ENCODE measurements at regions not wholly inside any gene's neighbourhood (a gene's known extent, or its start where the extent isn't known, plus 50 kb on each side); places are given as distances from the start of the nearest gene placed in this dataset.

DNA sequence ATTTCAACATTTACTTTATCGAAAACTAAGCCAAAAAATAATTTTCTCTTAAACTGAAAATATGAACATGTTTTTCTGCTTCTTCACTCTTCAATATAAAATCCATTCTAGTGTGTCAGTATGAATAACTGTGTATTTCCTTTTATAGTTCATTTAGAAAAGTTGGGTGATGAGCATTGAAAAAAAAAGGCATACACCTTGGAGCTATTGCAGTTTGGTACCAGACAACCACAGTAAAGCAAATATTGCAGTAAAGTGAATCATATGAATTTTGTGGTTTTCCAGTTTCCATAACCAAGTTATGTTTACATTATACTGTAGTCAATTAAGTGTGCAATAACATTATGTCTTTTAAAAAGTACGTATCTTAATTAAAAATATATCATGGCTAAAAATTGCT is 195.0 kb upstream of the FOXG1 start:
- H3K9me1 ChIP-seq (ENCODE audit: control insufficient read depth, extremely low read depth, insufficient read depth, low read length): no peaks in the 10 kb centered on the region
- FAIRE-seq (no peak), DNase-seq (ENCODE audit: low read depth, low spot score) (no peak)
- H3K79me2 ChIP-seq (ENCODE audit: control insufficient read depth, insufficient read depth, low read length): no peaks in the 10 kb centered on the region
- H3K4me3 ChIP-seq (ENCODE audit: control insufficient read depth in 2 of 3, extremely low read depth in 1 of 3, insufficient read depth in 2 of 3, low read depth in 1 of 3, low read length in 3 of 3): no peak overlapping the region
- H4K20me1 ChIP-seq (ENCODE audit: control insufficient read depth, extremely low read depth, insufficient read depth, low read length): no peaks in the 10 kb centered on the region
- no peak overlapping the region for H3K27ac ChIP-seq (ENCODE audit: control insufficient read depth, insufficient read depth, low read length)
- dilution Hi-C loops (cut with MboI; ENCODE audit: extremely low pct_ligation_motif_present, low sequenced_read_pairs): no loop called here
- TF ChIP-seq, protein P1, sequence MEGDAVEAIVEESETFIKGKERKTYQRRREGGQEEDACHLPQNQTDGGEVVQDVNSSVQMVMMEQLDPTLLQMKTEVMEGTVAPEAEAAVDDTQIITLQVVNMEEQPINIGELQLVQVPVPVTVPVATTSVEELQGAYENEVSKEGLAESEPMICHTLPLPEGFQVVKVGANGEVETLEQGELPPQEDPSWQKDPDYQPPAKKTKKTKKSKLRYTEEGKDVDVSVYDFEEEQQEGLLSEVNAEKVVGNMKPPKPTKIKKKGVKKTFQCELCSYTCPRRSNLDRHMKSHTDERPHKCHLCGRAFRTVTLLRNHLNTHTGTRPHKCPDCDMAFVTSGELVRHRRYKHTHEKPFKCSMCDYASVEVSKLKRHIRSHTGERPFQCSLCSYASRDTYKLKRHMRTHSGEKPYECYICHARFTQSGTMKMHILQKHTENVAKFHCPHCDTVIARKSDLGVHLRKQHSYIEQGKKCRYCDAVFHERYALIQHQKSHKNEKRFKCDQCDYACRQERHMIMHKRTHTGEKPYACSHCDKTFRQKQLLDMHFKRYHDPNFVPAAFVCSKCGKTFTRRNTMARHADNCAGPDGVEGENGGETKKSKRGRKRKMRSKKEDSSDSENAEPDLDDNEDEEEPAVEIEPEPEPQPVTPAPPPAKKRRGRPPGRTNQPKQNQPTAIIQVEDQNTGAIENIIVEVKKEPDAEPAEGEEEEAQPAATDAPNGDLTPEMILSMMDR (optimal IDR thresholded peaks at IDR 0.05 in 1 of 3, IDR thresholded peaks at IDR 0.05 in 1 of 3, conservative IDR thresholded peaks at IDR 0.05 in 1 of 3; ENCODE audit: extremely low read depth in 1 of 3, insufficient read depth in 2 of 3, low read length in 3 of 3): no peak
- no peak for TF ChIP-seq EZH2 (IDR thresholded peaks at IDR 0.05; ENCODE audit: low read length)
- no peaks in the 10 kb centered on the region for H3K4me1 ChIP-seq (ENCODE audit: control insufficient read depth, extremely low read depth, insufficient read depth, low read length)
- no peaks in the 10 kb centered on the region for H3K9me3 ChIP-seq (ENCODE audit: control insufficient read depth, low read depth, low read length)
- no peak overlapping the region for H2AFZ ChIP-seq (ENCODE audit: control insufficient read depth, low read length)
- H3K4me2 ChIP-seq (ENCODE audit: control insufficient read depth, extremely low read depth, insufficient read depth, low read depth, low read length): no peak overlapping the region
- H3K36me3 ChIP-seq (ENCODE audit: control insufficient read depth in 2 of 2, extremely low read depth in 1 of 2, insufficient read depth in 2 of 2, low read length in 2 of 2): no peaks in the 10 kb centered on the region
- no peak overlapping the region for H3K9ac ChIP-seq (ENCODE audit: control insufficient read depth, extremely low read depth, insufficient read depth, low read length)
- no peaks in the 10 kb centered on the region for H3K27me3 ChIP-seq (ENCODE audit: control insufficient read depth, extremely low read depth, insufficient read depth, low read length)

DNA sequence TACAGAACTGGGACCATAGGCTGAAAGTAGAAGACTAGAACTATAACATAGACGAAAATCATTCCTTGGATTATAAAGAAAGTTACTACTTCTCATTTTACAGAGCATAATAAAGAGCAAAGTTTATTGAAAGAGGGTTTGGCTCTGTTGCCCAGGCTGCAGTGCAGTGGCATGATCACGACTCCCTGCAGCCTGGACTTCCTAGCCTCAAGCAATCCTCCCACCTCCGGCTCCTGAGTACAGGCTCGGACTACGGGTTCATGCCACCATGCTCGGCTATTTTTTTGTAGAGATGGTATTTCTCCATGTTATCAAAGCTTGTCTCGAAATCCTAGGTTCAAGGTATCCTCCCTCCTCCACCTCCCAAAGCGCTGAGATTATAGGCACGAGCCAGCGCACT is 190.1 kb upstream of the FOXG1 start:
- TF ChIP-seq EZH2 (IDR thresholded peaks at IDR 0.05; ENCODE audit: low read length): no peak
- TF ChIP-seq, protein P1 (optimal IDR thresholded peaks at IDR 0.05 in 1 of 3, IDR thresholded peaks at IDR 0.05 in 1 of 3, conservative IDR thresholded peaks at IDR 0.05 in 1 of 3; ENCODE audit: extremely low read depth in 1 of 3, insufficient read depth in 2 of 3, low read length in 3 of 3): no peak
- Histone ChIP-seq H3K9me1 (ENCODE audit: control insufficient read depth, extremely low read depth, insufficient read depth, low read length) (no peaks in the 10 kb centered on the region), H3K79me2 (ENCODE audit: control insufficient read depth, insufficient read depth, low read length) (no peaks in the 10 kb centered on the region), H3K4me2 (ENCODE audit: control insufficient read depth, extremely low read depth, insufficient read depth, low read depth, low read length) (no peak overlapping the region), H3K9ac (ENCODE audit: control insufficient read depth, extremely low read depth, insufficient read depth, low read length) (no peak overlapping the region), H3K9me3 (ENCODE audit: control insufficient read depth, low read depth, low read length) (no peaks in the 10 kb centered on the region), H3K4me3 (ENCODE audit: control insufficient read depth in 2 of 3, extremely low read depth in 1 of 3, insufficient read depth in 2 of 3, low read depth in 1 of 3, low read length in 3 of 3) (no peak overlapping the region), H3K27me3 (ENCODE audit: control insufficient read depth, extremely low read depth, insufficient read depth, low read length) (no peaks in the 10 kb centered on the region), H3K4me1 (ENCODE audit: control insufficient read depth, extremely low read depth, insufficient read depth, low read length) (no peaks in the 10 kb centered on the region), H3K27ac (ENCODE audit: control insufficient read depth, insufficient read depth, low read length) (no peak overlapping the region), H2AFZ (ENCODE audit: control insufficient read depth, low read length) (no peak overlapping the region), H3K36me3 (ENCODE audit: control insufficient read depth in 2 of 2, extremely low read depth in 1 of 2, insufficient read depth in 2 of 2, low read length in 2 of 2) (no peaks in the 10 kb centered on the region), H4K20me1 (ENCODE audit: control insufficient read depth, extremely low read depth, insufficient read depth, low read length) (no peaks in the 10 kb centered on the region)
- no peak for FAIRE-seq
- DNase-seq (ENCODE audit: low read depth, low spot score): no peak
- dilution Hi-C loops (cut with MboI; ENCODE audit: extremely low pct_ligation_motif_present, low sequenced_read_pairs): no loop called here

Data from keratinocyte (primary cell).